ENCODE measurements at regions not wholly inside any gene's neighbourhood (a gene's known extent, or its start where the extent isn't known, plus 50 kb on each side); places are given as distances from the start of the nearest gene placed in this dataset.

- Mint-ChIP-seq H3K4me1 (ENCODE audit: unreplicated experiment) (no peaks in the 10 kb centered on the region), H3K27ac (no peak overlapping the region), H3K4me3 (no peak overlapping the region), H3K27me3 (no peaks in the 10 kb centered on the region), H3K36me3 (no peaks in the 10 kb centered on the region), H3K9me3 (no peaks in the 10 kb centered on the region)
- TF ChIP-seq, protein P1, sequence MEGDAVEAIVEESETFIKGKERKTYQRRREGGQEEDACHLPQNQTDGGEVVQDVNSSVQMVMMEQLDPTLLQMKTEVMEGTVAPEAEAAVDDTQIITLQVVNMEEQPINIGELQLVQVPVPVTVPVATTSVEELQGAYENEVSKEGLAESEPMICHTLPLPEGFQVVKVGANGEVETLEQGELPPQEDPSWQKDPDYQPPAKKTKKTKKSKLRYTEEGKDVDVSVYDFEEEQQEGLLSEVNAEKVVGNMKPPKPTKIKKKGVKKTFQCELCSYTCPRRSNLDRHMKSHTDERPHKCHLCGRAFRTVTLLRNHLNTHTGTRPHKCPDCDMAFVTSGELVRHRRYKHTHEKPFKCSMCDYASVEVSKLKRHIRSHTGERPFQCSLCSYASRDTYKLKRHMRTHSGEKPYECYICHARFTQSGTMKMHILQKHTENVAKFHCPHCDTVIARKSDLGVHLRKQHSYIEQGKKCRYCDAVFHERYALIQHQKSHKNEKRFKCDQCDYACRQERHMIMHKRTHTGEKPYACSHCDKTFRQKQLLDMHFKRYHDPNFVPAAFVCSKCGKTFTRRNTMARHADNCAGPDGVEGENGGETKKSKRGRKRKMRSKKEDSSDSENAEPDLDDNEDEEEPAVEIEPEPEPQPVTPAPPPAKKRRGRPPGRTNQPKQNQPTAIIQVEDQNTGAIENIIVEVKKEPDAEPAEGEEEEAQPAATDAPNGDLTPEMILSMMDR (conservative IDR thresholded peaks at IDR 0.05): no peak
- no peak for DNase-seq (ENCODE audit: extremely low spot score, unreplicated experiment)
Measured at GRCh38 chr5:24177821-24178220, 467.0 kb downstream of the CDH10 start.

DNA sequence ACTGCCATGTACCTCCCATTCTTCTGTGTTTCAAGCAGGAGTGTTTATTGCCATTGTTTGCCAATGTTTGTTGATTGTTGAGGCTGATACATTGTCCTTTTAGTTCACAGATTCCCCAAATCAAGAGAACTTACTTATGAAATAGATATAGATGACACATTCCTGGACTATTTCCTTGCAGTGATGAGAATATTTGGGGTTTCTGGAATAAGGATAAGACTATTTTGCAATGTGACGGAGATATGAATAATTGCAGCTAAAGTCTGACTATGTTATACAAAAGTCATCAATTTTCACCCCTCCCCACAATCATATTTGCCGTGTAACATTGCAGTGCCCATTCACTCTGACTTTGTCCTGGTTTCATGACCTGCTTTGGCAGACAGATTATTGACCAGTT is 460.8 kb downstream of the CDH10 start:
- no peaks in the 10 kb centered on the region for H3K4me1 Mint-ChIP-seq (ENCODE audit: unreplicated experiment)
- no peaks in the 10 kb centered on the region for H3K27me3 Mint-ChIP-seq
- TF ChIP-seq, protein P1 (conservative IDR thresholded peaks at IDR 0.05): no peak
- no peaks in the 10 kb centered on the region for H3K36me3 Mint-ChIP-seq
- H3K27ac Mint-ChIP-seq: no peak overlapping the region
- no peaks in the 10 kb centered on the region for H3K9me3 Mint-ChIP-seq
- H3K4me3 Mint-ChIP-seq: no peak overlapping the region
- no peak for DNase-seq (ENCODE audit: extremely low spot score, unreplicated experiment)

DNA sequence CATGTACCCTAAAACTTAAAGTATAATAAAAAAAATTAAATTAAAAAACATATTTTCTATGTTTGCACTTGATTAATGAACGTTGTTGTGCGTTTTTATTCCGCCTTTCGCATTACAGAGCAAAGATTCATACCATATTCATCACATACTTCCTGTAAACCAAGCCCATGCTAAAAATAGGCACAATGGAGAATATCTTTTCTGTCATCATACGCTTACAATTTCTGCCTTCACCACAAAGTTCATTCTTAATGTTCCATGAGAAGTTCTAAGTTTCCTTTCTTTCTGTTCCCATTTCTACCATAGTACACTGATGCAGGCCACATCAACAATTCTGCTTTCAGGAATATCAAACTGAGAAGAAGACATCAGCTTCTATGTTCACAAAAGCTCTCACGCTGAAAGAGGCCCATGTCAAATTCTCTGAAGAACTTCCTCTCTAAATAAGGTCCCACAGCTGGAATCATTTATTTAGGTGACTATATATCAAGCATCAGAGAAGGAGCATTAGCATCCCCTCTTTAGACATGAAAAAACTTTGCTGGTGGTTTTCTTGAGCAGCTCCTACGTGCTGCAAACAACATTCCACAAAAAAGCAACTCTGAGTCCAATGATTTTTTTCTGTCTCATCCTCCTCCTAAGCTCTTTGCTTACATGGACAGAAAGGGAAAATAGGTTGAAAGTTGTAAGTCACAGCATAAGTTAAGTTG is 456.4 kb downstream of the CDH10 start:
- Mint-ChIP-seq H3K9me3 (no peaks in the 10 kb centered on the region), H3K36me3 (no peaks in the 10 kb centered on the region)

DNA sequence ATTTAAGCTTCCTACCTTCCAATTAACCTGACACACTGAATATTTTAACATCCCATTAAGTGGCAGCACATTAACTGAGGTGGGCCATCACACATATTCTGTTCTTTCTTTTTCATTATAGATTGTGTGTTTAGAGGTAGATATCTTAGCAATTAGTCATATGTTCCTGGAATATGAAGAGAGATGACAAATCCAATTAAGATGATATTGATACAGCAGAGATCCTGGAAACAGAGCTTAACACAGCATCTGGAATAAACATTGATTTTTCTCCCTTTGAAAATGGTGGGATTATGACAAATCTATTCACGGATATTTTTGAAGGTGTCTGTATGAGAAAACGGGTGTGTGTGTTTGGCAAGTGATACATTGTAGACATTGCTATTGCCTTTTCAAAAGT is 448.0 kb downstream of the CDH10 start:
- DNase-seq (ENCODE audit: extremely low spot score, unreplicated experiment): no peak
- TF ChIP-seq, protein P1 (conservative IDR thresholded peaks at IDR 0.05): no peak
- no peak overlapping the region for H3K4me3 Mint-ChIP-seq

More for the DNA sequence above, 456.4 kb downstream of the CDH10 start:
- TF ChIP-seq, protein P1 (conservative IDR thresholded peaks at IDR 0.05): no peak
- H3K4me1 Mint-ChIP-seq (ENCODE audit: unreplicated experiment): no peaks in the 10 kb centered on the region
- no peaks in the 10 kb centered on the region for H3K27me3 Mint-ChIP-seq
- no peak overlapping the region for H3K4me3 Mint-ChIP-seq
- DNase-seq (ENCODE audit: extremely low spot score, unreplicated experiment): no peak
- no peak overlapping the region for H3K27ac Mint-ChIP-seq

GRCh38 chr5:24208686-24209106 is 436.1 kb downstream of the CDH10 start:
- peaks cover 5% of the 10 kb centered on the region for H3K4me1 Mint-ChIP-seq (ENCODE audit: unreplicated experiment)
- no peak overlapping the region for H3K4me3 Mint-ChIP-seq
- peaks cover 3% of the 10 kb centered on the region for H3K27me3 Mint-ChIP-seq
- H3K36me3 Mint-ChIP-seq: no peaks in the 10 kb centered on the region
- no peak overlapping the region for H3K27ac Mint-ChIP-seq
- DNase-seq (ENCODE audit: extremely low spot score, unreplicated experiment): no peak
- TF ChIP-seq, protein P1 (conservative IDR thresholded peaks at IDR 0.05): no peak
- no peaks in the 10 kb centered on the region for H3K9me3 Mint-ChIP-seq

More for the DNA sequence above, 448.0 kb downstream of the CDH10 start:
- no peaks in the 10 kb centered on the region for H3K9me3 Mint-ChIP-seq
- no peaks in the 10 kb centered on the region for H3K27me3 Mint-ChIP-seq
- H3K36me3 Mint-ChIP-seq: no peaks in the 10 kb centered on the region
- no peak overlapping the region for H3K27ac Mint-ChIP-seq
- H3K4me1 Mint-ChIP-seq (ENCODE audit: unreplicated experiment): no peaks in the 10 kb centered on the region

Measured in type B pancreatic cell (in vitro differentiated cells).